H9 (cell line): ENCODE measurements at regions not wholly inside any gene's neighbourhood (a gene's known extent, or its start where the extent isn't known, plus 50 kb on each side); places are given as distances from the start of the nearest gene placed in this dataset.

Source experiments
- DNase-seq: peaks from one replicate; pipeline ENCODE4 v3.0.0-alpha.2; 2017
- H2AFZ ChIP-seq: one replicate; pipeline ENCODE4 v1.6.1; 2013; ENCODE audit warnings: mild to moderate bottlenecking, low read length, control low read depth, moderate library complexity
- H2AK5ac ChIP-seq: 2 replicates; pipeline ENCODE4 v1.6.1; 2013; ENCODE audit warnings: low read length, control low read depth, mixed read lengths; ENCODE audit not compliant: insufficient read length
- H2BK120ac ChIP-seq: one replicate; pipeline ENCODE4 v1.6.1; 2013; ENCODE audit warnings: low read depth, mild to moderate bottlenecking, low read length, control low read depth, inconsistent platforms; ENCODE audit not compliant: poor library complexity, severe bottlenecking
- H2BK12ac ChIP-seq: 2 replicates; pipeline ENCODE4 v1.6.1; 2013; ENCODE audit warnings: low read length, control low read depth, mixed read lengths, low read depth; ENCODE audit not compliant: insufficient read length
- H2BK15ac ChIP-seq: 2 replicates; pipeline ENCODE4 v1.6.1; 2013; ENCODE audit warnings: low read depth, low read length, control low read depth
- H2BK20ac ChIP-seq: one replicate; pipeline ENCODE4 v1.6.1; 2013; ENCODE audit warnings: low read depth, mild to moderate bottlenecking, low read length, control low read depth, inconsistent platforms; ENCODE audit not compliant: poor library complexity, severe bottlenecking
- H2BK5ac ChIP-seq: 2 replicates; pipeline ENCODE4 v1.6.1; 2013; ENCODE audit warnings: low read length, control low read depth, mixed read lengths; ENCODE audit not compliant: insufficient read length
- H3K14ac ChIP-seq: 2 replicates; pipeline ENCODE4 v1.6.1; 2013; ENCODE audit warnings: low read length, control low read depth; ENCODE audit not compliant: insufficient read depth
- H3K18ac ChIP-seq: 2 replicates; pipeline ENCODE4 v1.6.1; 2013; ENCODE audit warnings: low read depth, mild to moderate bottlenecking, mixed read lengths, low read length, control low read depth; ENCODE audit not compliant: insufficient read length
- H3K23ac ChIP-seq: 2 replicates; pipeline ENCODE4 v1.6.1; 2013; ENCODE audit warnings: low read length, control low read depth, mixed read lengths, low read depth; ENCODE audit not compliant: insufficient read length
- H3K23me2 ChIP-seq: 2 replicates; pipeline ENCODE4 v1.6.1; 2013; ENCODE audit warnings: low read depth, mild to moderate bottlenecking, mixed read lengths, low read length, control low read depth; ENCODE audit not compliant: insufficient read length, poor library complexity, severe bottlenecking
- H3K27ac ChIP-seq: 2 replicates; pipeline ENCODE4 v1.5.1; 2013; ENCODE audit warnings: low read length, control low read depth, mixed read lengths, low read depth; ENCODE audit not compliant: insufficient read length
- H3K27me3 ChIP-seq: 2 replicates; pipeline ENCODE4 v1.6.1; 2013; ENCODE audit warnings: low read length, control low read depth, inconsistent platforms; ENCODE audit not compliant: insufficient read depth
- H3K4ac ChIP-seq: 2 replicates; pipeline ENCODE4 v1.6.1; 2013; ENCODE audit warnings: low read depth, mild to moderate bottlenecking, control low read depth, inconsistent platforms, low read length, moderate library complexity
- H3K4me1 ChIP-seq: 2 replicates; pipeline ENCODE4 v1.6.1; 2013; ENCODE audit warnings: low read length, control low read depth, inconsistent platforms; ENCODE audit not compliant: insufficient read depth
- H3K4me2 ChIP-seq: 2 replicates; pipeline ENCODE4 v1.6.1; 2013; ENCODE audit warnings: low read length, control low read depth, mixed read lengths; ENCODE audit not compliant: insufficient read length, insufficient read depth
- H3K56ac ChIP-seq: 2 replicates; pipeline ENCODE4 v1.6.1; 2013; ENCODE audit warnings: low read depth, mild to moderate bottlenecking, mixed read lengths, low read length, control low read depth; ENCODE audit not compliant: insufficient read length
- H3K79me1 ChIP-seq: 2 replicates; pipeline ENCODE4 v1.6.1; 2013; ENCODE audit warnings: low read depth, mild to moderate bottlenecking, moderate library complexity, low read length, control low read depth, inconsistent platforms; ENCODE audit not compliant: insufficient read depth, poor library complexity, severe bottlenecking
- H3K79me2 ChIP-seq: 2 replicates; pipeline ENCODE4 v1.6.1; 2013; ENCODE audit warnings: low read length, control low read depth, inconsistent platforms; ENCODE audit not compliant: insufficient read depth
- H3K9ac ChIP-seq: 2 replicates; pipeline ENCODE4 v1.6.1; 2013; ENCODE audit warnings: low read length, control low read depth, mixed read lengths; ENCODE audit not compliant: insufficient read length; ENCODE audit errors: extremely low read depth
- H3K9me3 ChIP-seq: one replicate; pipeline ENCODE4 v1.6.1; 2013; ENCODE audit warnings: low read depth, low read length, inconsistent platforms; ENCODE audit not compliant: control insufficient read depth
- H3T11ph ChIP-seq: one replicate; pipeline ENCODE4 v1.6.1; 2013; ENCODE audit warnings: mild to moderate bottlenecking, low read length, control low read depth, inconsistent platforms
- H4K20me1 ChIP-seq: one replicate; pipeline ENCODE4 v1.6.1; 2013; ENCODE audit not compliant: control insufficient read depth, insufficient read length, insufficient read depth
- H4K5ac ChIP-seq: 2 replicates; pipeline ENCODE4 v1.6.1; 2013; ENCODE audit warnings: low read depth, mild to moderate bottlenecking, mixed read lengths, low read length, control low read depth; ENCODE audit not compliant: insufficient read length
- H4K8ac ChIP-seq: replicated peaks from 2 replicates; pipeline ENCODE4 v1.6.1; 2013; ENCODE audit warnings: low read length, control low read depth, mixed read lengths, low read depth; ENCODE audit not compliant: insufficient read length
- H4K91ac ChIP-seq: 2 replicates; pipeline ENCODE4 v1.6.1; 2013; ENCODE audit warnings: low read depth, mild to moderate bottlenecking, moderate library complexity, mixed read lengths, low read length, control low read depth; ENCODE audit not compliant: insufficient read length
- H3K27ac Mint-ChIP-seq, 3 experiments: 2 replicates in 2 of 3; 3 replicates in 1 of 3; pipeline ENCODE4 v1.8.0; 2020 to 2021; ENCODE audit warnings: mixed read lengths in 3 of 3, mild to moderate bottlenecking in 1 of 3, moderate library complexity in 1 of 3
- H3K27me3 Mint-ChIP-seq: 2 replicates; pipeline ENCODE4 v1.8.0; 2021; ENCODE audit warnings: low read depth, mild to moderate bottlenecking, moderate library complexity, mixed read lengths
- H3K36me3 Mint-ChIP-seq, 3 experiments: 2 replicates in 2 of 3; 3 replicates in 1 of 3; pipeline ENCODE4 v1.8.0; 2020 to 2021; ENCODE audit warnings: low read depth in 3 of 3, mixed read lengths in 3 of 3; ENCODE audit not compliant: insufficient read depth in 1 of 3
- H3K4me1 Mint-ChIP-seq, 2 experiments: 2 replicates each; pipeline ENCODE4 v1.8.0; 2020; ENCODE audit warnings: mixed read lengths in 2 of 2
- H3K4me3 Mint-ChIP-seq, 2 experiments: 2 replicates in 1 of 2; 3 replicates in 1 of 2; pipeline ENCODE4 v1.8.0; 2020 to 2021; ENCODE audit warnings: mild to moderate bottlenecking in 2 of 2, mixed read lengths in 2 of 2, moderate library complexity in 1 of 2
- H3K9me3 Mint-ChIP-seq, 2 experiments: 2 replicates in 1 of 2; 3 replicates in 1 of 2; pipeline ENCODE4 v1.8.0; 2020; ENCODE audit warnings: mild to moderate bottlenecking in 2 of 2, mixed read lengths in 2 of 2, moderate library complexity in 1 of 2
- WGBS: extraction: QIAGEN DNeasy Blood & Tissue Kit; methylation state at CpG from one replicate; pipeline ENCODE4 v1.1.7; 2013; ENCODE audit warnings: missing lambda C conversion rate, low lambda C conversion rate, mixed read lengths; ENCODE audit not compliant: insufficient read length; ENCODE audit errors: extremely low coverage; 5-methylcytosine and 5-hydroxymethylcytosine counted together
- TF ChIP-seq, protein P1 (sequence below): fragments of 200-600 bp; sonication (generic); conservative IDR thresholded peaks from 3 replicates; pipeline ENCODE4 v1.8.0; 2021; ENCODE audit warnings: antibody characterized with exemption, mild to moderate bottlenecking

DNA sequence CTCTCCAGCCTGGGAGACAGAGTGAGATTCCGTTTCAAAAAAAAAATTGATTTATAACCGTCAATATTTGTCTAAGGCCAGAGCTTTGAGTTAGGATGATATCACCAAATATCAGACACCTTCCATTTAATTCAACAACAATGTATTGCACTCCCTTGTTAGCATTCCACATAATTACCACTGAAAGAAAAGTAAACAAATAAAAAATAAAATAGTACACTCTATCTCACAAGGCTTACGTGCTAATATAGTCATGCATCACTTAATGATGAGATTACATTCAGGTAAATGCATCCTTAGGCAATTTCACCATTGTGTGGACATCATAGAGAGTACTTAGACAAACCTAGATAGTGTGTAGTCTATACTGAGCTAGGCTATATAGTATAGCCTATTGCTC lies 127.6 kb upstream of the RHOBTB1 start:
- H3K79me2 ChIP-seq = no peaks in the 10 kb centered on the region
- no peaks in the 10 kb centered on the region for H3K9me3 ChIP-seq
- no peak overlapping the region for H3K9ac ChIP-seq
- no peak overlapping the region for H2BK120ac ChIP-seq
- H4K5ac ChIP-seq = no peak overlapping the region
- no peak overlapping the region for H2AK5ac ChIP-seq
- WGBS = no CpG with 5 or more reads among the region's 3 CpGs
- H3K79me1 ChIP-seq = no peaks in the 10 kb centered on the region
- H2BK15ac ChIP-seq = no peak overlapping the region
- TF ChIP-seq, protein P1, sequence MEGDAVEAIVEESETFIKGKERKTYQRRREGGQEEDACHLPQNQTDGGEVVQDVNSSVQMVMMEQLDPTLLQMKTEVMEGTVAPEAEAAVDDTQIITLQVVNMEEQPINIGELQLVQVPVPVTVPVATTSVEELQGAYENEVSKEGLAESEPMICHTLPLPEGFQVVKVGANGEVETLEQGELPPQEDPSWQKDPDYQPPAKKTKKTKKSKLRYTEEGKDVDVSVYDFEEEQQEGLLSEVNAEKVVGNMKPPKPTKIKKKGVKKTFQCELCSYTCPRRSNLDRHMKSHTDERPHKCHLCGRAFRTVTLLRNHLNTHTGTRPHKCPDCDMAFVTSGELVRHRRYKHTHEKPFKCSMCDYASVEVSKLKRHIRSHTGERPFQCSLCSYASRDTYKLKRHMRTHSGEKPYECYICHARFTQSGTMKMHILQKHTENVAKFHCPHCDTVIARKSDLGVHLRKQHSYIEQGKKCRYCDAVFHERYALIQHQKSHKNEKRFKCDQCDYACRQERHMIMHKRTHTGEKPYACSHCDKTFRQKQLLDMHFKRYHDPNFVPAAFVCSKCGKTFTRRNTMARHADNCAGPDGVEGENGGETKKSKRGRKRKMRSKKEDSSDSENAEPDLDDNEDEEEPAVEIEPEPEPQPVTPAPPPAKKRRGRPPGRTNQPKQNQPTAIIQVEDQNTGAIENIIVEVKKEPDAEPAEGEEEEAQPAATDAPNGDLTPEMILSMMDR = no peak
- H3K27me3 ChIP-seq = no peaks in the 10 kb centered on the region
- H3K56ac ChIP-seq = no peak overlapping the region
- no peak overlapping the region for H3K27ac Mint-ChIP-seq
- H3K4ac ChIP-seq = no peak overlapping the region
- H3K4me1 ChIP-seq = no peaks in the 10 kb centered on the region
- H3K23ac ChIP-seq = no peak overlapping the region
- no peak overlapping the region for H4K8ac ChIP-seq
- no peak overlapping the region for H3K4me2 ChIP-seq
- DNase-seq = no peak
- no peaks in the 10 kb centered on the region for H3K23me2 ChIP-seq
- H3K9me3 Mint-ChIP-seq = no peaks in the 10 kb centered on the region
- H3K4me3 Mint-ChIP-seq = no peak overlapping the region
- H4K91ac ChIP-seq = no peak overlapping the region
- H3K4me1 Mint-ChIP-seq = no peaks in the 10 kb centered on the region
- no peaks in the 10 kb centered on the region for H3K36me3 Mint-ChIP-seq
- no peak overlapping the region for H3T11ph ChIP-seq
- no peak overlapping the region for H3K14ac ChIP-seq
- H2AFZ ChIP-seq = no peak overlapping the region
- H2BK5ac ChIP-seq = no peak overlapping the region
- H3K18ac ChIP-seq = no peak overlapping the region
- H4K20me1 ChIP-seq = no peaks in the 10 kb centered on the region
- H2BK20ac ChIP-seq = no peak overlapping the region
- H2BK12ac ChIP-seq = no peak overlapping the region
- H3K27me3 Mint-ChIP-seq = no peaks in the 10 kb centered on the region
- H3K27ac ChIP-seq = no peak overlapping the region
